Vagina (tissue), 2 donors: ENCODE measurements at regions not wholly inside any gene's neighbourhood (a gene's known extent, or its start where the extent isn't known, plus 50 kb on each side); places are given as distances from the start of the nearest gene placed in this dataset.

ENCODE experiments used
- POLR2A ChIP-seq, 2 donors: fragments of 450-650 bp; IDR thresholded peaks; one replicate each; pipeline ENCODE4 v1.6.1; 2017; ENCODE audit warnings: antibody characterized with exemption in 2 of 2, mild to moderate bottlenecking in 2 of 2, moderate library complexity in 2 of 2
- POLR2AphosphoS5 ChIP-seq, 2 donors: sonication (generic); formaldehyde crosslinking; IDR thresholded peaks; one replicate each; pipeline ENCODE4 v1.9.0; 2017; ENCODE audit warnings: antibody characterized with exemption in 2 of 2, mild to moderate bottlenecking in 2 of 2, low read depth in 1 of 2; ENCODE audit not compliant: insufficient read depth in 1 of 2
- TF ChIP-seq, protein P1 (sequence below), 3 experiments: fragments of 450-650 bp in 2 of 3; fragments of 200-600 bp in 1 of 3; sonication (generic) in 1 of 3; IDR thresholded peaks; one replicate each; pipeline ENCODE4 v1.5.1; 2017 to 2019; ENCODE audit warnings: antibody characterized with exemption in 3 of 3, mild to moderate bottlenecking in 2 of 3, moderate library complexity in 2 of 3

DNA sequence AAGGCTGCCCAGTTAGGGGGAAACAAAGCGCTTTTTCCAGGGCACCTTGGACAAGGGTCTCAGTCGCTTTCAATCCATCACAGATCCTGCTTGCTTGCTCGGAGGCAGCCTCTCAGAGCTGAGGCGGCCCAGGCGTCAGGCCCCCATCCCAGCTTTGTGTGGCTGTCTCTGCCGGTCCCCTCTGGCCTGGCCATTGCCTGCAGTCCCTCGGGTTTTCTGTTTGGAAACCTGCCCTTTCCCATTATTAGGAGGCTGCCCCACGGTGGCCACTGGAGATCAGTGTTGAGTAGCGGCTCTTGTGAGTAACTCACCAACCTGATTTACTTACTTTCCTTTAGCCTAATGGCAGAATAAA, 216.1 kb downstream of the GLRX3 start:
- TF ChIP-seq POLR2AphosphoS5 (IDR thresholded peaks at IDR 0.05; ENCODE audit: insufficient read depth in 1 of 2, low read depth in 1 of 2) (no peak), POLR2A (IDR thresholded peaks at IDR 0.05) (no peak)
- TF ChIP-seq, protein P1, sequence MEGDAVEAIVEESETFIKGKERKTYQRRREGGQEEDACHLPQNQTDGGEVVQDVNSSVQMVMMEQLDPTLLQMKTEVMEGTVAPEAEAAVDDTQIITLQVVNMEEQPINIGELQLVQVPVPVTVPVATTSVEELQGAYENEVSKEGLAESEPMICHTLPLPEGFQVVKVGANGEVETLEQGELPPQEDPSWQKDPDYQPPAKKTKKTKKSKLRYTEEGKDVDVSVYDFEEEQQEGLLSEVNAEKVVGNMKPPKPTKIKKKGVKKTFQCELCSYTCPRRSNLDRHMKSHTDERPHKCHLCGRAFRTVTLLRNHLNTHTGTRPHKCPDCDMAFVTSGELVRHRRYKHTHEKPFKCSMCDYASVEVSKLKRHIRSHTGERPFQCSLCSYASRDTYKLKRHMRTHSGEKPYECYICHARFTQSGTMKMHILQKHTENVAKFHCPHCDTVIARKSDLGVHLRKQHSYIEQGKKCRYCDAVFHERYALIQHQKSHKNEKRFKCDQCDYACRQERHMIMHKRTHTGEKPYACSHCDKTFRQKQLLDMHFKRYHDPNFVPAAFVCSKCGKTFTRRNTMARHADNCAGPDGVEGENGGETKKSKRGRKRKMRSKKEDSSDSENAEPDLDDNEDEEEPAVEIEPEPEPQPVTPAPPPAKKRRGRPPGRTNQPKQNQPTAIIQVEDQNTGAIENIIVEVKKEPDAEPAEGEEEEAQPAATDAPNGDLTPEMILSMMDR (IDR thresholded peaks at IDR 0.05) = no peak
